Transverse colon (tissue), 4 donors: ENCODE measurements at regions not wholly inside any gene's neighbourhood (a gene's known extent, or its start where the extent isn't known, plus 50 kb on each side); places are given as distances from the start of the nearest gene placed in this dataset.

Experiments
- DNase-seq: peaks from one replicate; pipeline ENCODE4 v3.0.0-alpha.2; 2019
- H3K27ac ChIP-seq, 4 donors: fragments of 200-600 bp; sonication (generic); 2 replicates each; pipeline ENCODE4 v1.5.1; 2016 to 2018; ENCODE audit warnings: inconsistent platforms in 4 of 4
- H3K27me3 ChIP-seq: fragments of 200-600 bp; sonication (generic); 2 replicates; pipeline ENCODE4 v1.5.1; 2017; ENCODE audit warnings: inconsistent platforms
- H3K36me3 ChIP-seq, 4 donors: fragments of 200-600 bp; sonication (generic); 2 replicates each; pipeline ENCODE4 v1.5.1; 2017 to 2019; ENCODE audit warnings: inconsistent platforms in 4 of 4
- H3K4me1 ChIP-seq, 4 donors: fragments of 200-600 bp; sonication (generic); 2 replicates each; pipeline ENCODE4 v1.5.1; 2017 to 2020; ENCODE audit warnings: inconsistent platforms in 4 of 4
- H3K4me3 ChIP-seq, 4 donors: fragments of 200-600 bp; sonication (generic); 1 replicate in 1 of 4; 2 replicates in 3 of 4; pipeline versions ENCODE4 v1.5.1 to v1.6.1; 2017 to 2019; ENCODE audit warnings: inconsistent platforms in 4 of 4
- H3K9me3 ChIP-seq, 2 donors: fragments of 200-600 bp; sonication (generic); 2 replicates each; pipeline ENCODE4 v1.5.1; 2017 to 2019; ENCODE audit warnings: inconsistent platforms in 2 of 2
- CTCF ChIP-seq, 5 experiments: fragments of 200-600 bp in 3 of 5; fragments of 450-650 bp in 2 of 5; sonication (generic) in 3 of 5; IDR thresholded peaks; 1 replicate in 2 of 5; 2 replicates in 3 of 5; pipeline ENCODE4 v1.5.1; 2016 to 2017; ENCODE audit warnings: antibody characterized with exemption in 5 of 5, inconsistent platforms in 3 of 5, mild to moderate bottlenecking in 2 of 5, moderate library complexity in 1 of 5
- EP300 ChIP-seq: sonication (generic); formaldehyde crosslinking; IDR thresholded peaks from one replicate; pipeline ENCODE4 v1.6.1; 2017; ENCODE audit warnings: antibody characterized with exemption, low read depth
- POLR2A ChIP-seq: fragments of 450-650 bp; IDR thresholded peaks from one replicate; pipeline ENCODE4 v1.6.1; 2016; ENCODE audit warnings: antibody characterized with exemption, mild to moderate bottlenecking, moderate library complexity
- POLR2AphosphoS5 ChIP-seq, 3 donors: sonication (generic); formaldehyde crosslinking; IDR thresholded peaks; one replicate each; pipeline ENCODE4 v1.6.1; 2016; ENCODE audit warnings: antibody characterized with exemption in 3 of 3
- WGBS, 2 donors: methylation state at CpG; one replicate each; pipeline ENCODE4 v1.1.5; 2018; ENCODE audit warnings: low coverage in 1 of 2; 5-methylcytosine and 5-hydroxymethylcytosine counted together
- in situ Hi-C, 4 donors: fragments of 200-750 bp; cut with MboI; loops; one replicate each; pipeline versions ENCODE4 v1.15.0 to v1.15.1; 2017; ENCODE audit warnings: low sequenced_read_pairs in 3 of 4, low pct_ligation_motif_present in 1 of 4, low pct_unique_long_range_greater_than_20kb in 1 of 4
- intact Hi-C: fragments of 100-400 bp; cut with DNase I; formaldehyde crosslinking; loops from one replicate; pipeline ENCODE4 v1.15.1; 2023; ENCODE audit warnings: low total_unique reads

GRCh38 chr6:87945181-87945580 lies 102.5 kb upstream of the SPACA1 start:
- in situ Hi-C loops: loop anchor here in 3 of 4 donors (25.0 kb wide), 3 partner anchors 292 to 917 kb away; no protein-coding TSS in a partner anchor

GRCh38 chr6:87944541-87944954 lies 103.1 kb upstream of the SPACA1 start:
- H3K4me1 ChIP-seq: peaks cover 0 to 11% (median 0%) of the 10 kb centered on the region in 4 donors
- no peaks in the 10 kb centered on the region for H3K9me3 ChIP-seq
- H3K27ac ChIP-seq: no peak overlapping the region
- intact Hi-C loops (no loop called here), in situ Hi-C loops (loop anchor here in 3 of 4 donors (25.0 kb wide), 3 partner anchors 293 to 918 kb away; no protein-coding TSS in a partner anchor)
- 34 to 50% methylated on average over 1 to 5 of the region's 5 CpGs for WGBS, 2 donors
- no peaks in the 10 kb centered on the region for H3K36me3 ChIP-seq
- no peak overlapping the region for H3K4me3 ChIP-seq
- TF ChIP-seq POLR2A: no peak
- TF ChIP-seq CTCF (IDR thresholded peaks at IDR 0.05): no peak
- TF ChIP-seq POLR2AphosphoS5 (IDR thresholded peaks at IDR 0.05): no peak
- TF ChIP-seq EP300: no peak
- H3K27me3 ChIP-seq: no peaks in the 10 kb centered on the region
- DNase-seq: peak; percentile 22

More at GRCh38 chr6:87945181-87945580, 102.5 kb upstream of the SPACA1 start:
- no peak for DNase-seq
- no peaks in the 10 kb centered on the region for H3K27me3 ChIP-seq
- H3K4me3 ChIP-seq: no peak overlapping the region
- TF ChIP-seq POLR2AphosphoS5 (IDR thresholded peaks at IDR 0.05): no peak
- H3K27ac ChIP-seq: no peak overlapping the region
- 64 to 71% methylated on average over 4 to 6 of the region's 6 CpGs for WGBS, 2 donors
- H3K9me3 ChIP-seq: no peaks in the 10 kb centered on the region
- intact Hi-C loops: no loop called here
- no peaks in the 10 kb centered on the region for H3K36me3 ChIP-seq
- H3K4me1 ChIP-seq: peaks cover 0 to 11% (median 0%) of the 10 kb centered on the region in 4 donors

GRCh38 chr6:87943191-87943590 lies 104.5 kb upstream of the SPACA1 start:
- intact Hi-C loops (no loop called here), in situ Hi-C loops (loop anchor here in 3 of 4 donors (25.0 kb wide), 3 partner anchors 294 to 919 kb away; no protein-coding TSS in a partner anchor)
- TF ChIP-seq EP300: no peak
- no peak for TF ChIP-seq CTCF (IDR thresholded peaks at IDR 0.05)
- TF ChIP-seq POLR2AphosphoS5 (IDR thresholded peaks at IDR 0.05): no peak
- Histone ChIP-seq H3K4me1 (peaks cover 0 to 11% (median 0%) of the 10 kb centered on the region in 4 donors), H3K36me3 (no peaks in the 10 kb centered on the region), H3K4me3 (no peak overlapping the region), H3K9me3 (no peaks in the 10 kb centered on the region), H3K27me3 (no peaks in the 10 kb centered on the region), H3K27ac (no peak overlapping the region)
- no peak for DNase-seq
- 85 to 92% methylated on average over 3 of the region's 3 CpGs for WGBS, 2 donors

- intact Hi-C loops: no loop called here
These were observed 105.9 kb upstream of the SPACA1 start for GRCh38 chr6:87941556-87942358.

More at GRCh38 chr6:87941556-87942358, 105.9 kb upstream of the SPACA1 start:
- peaks cover 0 to 11% (median 0%) of the 10 kb centered on the region in 4 donors for H3K4me1 ChIP-seq
- no peaks in the 10 kb centered on the region for H3K27me3 ChIP-seq
- no peaks in the 10 kb centered on the region for H3K36me3 ChIP-seq
- H3K27ac ChIP-seq: no peak overlapping the region
- WGBS, 2 donors: 65 to 81% methylated on average over 2 of the region's 2 CpGs
- no peaks in the 10 kb centered on the region for H3K9me3 ChIP-seq
- TF ChIP-seq POLR2A (no peak), POLR2AphosphoS5 (IDR thresholded peaks at IDR 0.05) (no peak), CTCF (IDR thresholded peaks at IDR 0.05) (no peak), EP300 (no peak)
- H3K4me3 ChIP-seq: no peak overlapping the region
- DNase-seq: no peak
- in situ Hi-C loops: loop anchor here in 3 of 4 donors (25.0 kb wide), 3 partner anchors 296 to 921 kb away; no protein-coding TSS in a partner anchor
